Suprapubic skin (tissue), 4 donors: ENCODE measurements at regions not wholly inside any gene's neighbourhood (a gene's known extent, or its start where the extent isn't known, plus 50 kb on each side); places are given as distances from the start of the nearest gene placed in this dataset.

ENCODE experiments used
- DNase-seq, 2 donors: peaks; one replicate each; pipeline ENCODE4 v3.0.0-alpha.2; 2019; ENCODE audit warnings: low spot score in 2 of 2
- H3K27ac ChIP-seq: fragments of 200-600 bp; sonication (generic); one replicate; pipeline ENCODE4 v1.5.1; 2019
- H3K27me3 ChIP-seq: fragments of 200-600 bp; sonication (generic); one replicate; pipeline ENCODE4 v1.5.1; 2019
- H3K36me3 ChIP-seq: fragments of 200-600 bp; sonication (generic); one replicate; pipeline ENCODE4 v1.5.1; 2019
- H3K4me1 ChIP-seq: fragments of 200-600 bp; sonication (generic); one replicate; pipeline ENCODE4 v1.5.1; 2019
- H3K4me3 ChIP-seq: fragments of 200-600 bp; sonication (generic); one replicate; pipeline ENCODE4 v1.5.1; 2019; ENCODE audit warnings: mild to moderate bottlenecking
- H3K9me3 ChIP-seq: fragments of 200-600 bp; sonication (generic); one replicate; pipeline ENCODE4 v1.5.1; 2019
- EP300 ChIP-seq: sonication (generic); formaldehyde crosslinking; IDR thresholded peaks from one replicate; pipeline ENCODE4 v1.6.1; 2017; ENCODE audit warnings: antibody characterized with exemption
- POLR2A ChIP-seq, 2 donors: fragments of 450-650 bp; IDR thresholded peaks; one replicate each; pipeline ENCODE4 v1.6.1; 2017; ENCODE audit warnings: antibody characterized with exemption in 2 of 2, mild to moderate bottlenecking in 2 of 2, moderate library complexity in 2 of 2
- POLR2AphosphoS5 ChIP-seq, 3 donors: sonication (generic); formaldehyde crosslinking; IDR thresholded peaks; one replicate each; pipeline ENCODE4 v1.6.1; 2017; ENCODE audit warnings: antibody characterized with exemption in 3 of 3
- WGBS: methylation state at CpG from one replicate; pipeline ENCODE4 v1.1.5; 2018; 5-methylcytosine and 5-hydroxymethylcytosine counted together
- TF ChIP-seq, protein P1 (sequence below), 2 donors: fragments of 200-600 bp in 1 of 2; fragments of 450-650 bp in 1 of 2; sonication (generic) in 1 of 2; IDR thresholded peaks; one replicate each; pipeline ENCODE4 v1.5.1; 2016 to 2019; ENCODE audit warnings: antibody characterized with exemption in 2 of 2, mild to moderate bottlenecking in 1 of 2, moderate library complexity in 1 of 2

DNA sequence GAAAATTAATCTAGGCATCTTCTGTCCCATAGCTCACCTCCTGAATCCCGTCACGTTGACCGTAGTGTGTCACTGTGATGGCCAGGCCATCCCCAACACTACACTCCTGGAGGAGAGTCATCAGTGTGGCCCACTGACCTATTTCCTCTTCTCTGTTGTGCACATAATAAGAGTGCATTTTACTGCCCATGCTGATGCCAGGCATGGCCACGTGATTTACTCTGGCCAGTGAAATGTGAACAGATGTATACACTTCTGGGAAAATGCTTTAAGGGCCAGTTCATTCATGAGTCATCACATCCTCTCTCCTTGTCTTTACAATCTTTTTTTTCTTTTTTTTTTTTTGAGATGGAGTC is 101.9 kb upstream of the PIP4K2A start:
- H3K27ac ChIP-seq, result no peak overlapping the region
- H3K27me3 ChIP-seq, result no peaks in the 10 kb centered on the region
- H3K4me3 ChIP-seq, result no peak overlapping the region
- H3K9me3 ChIP-seq, result no peaks in the 10 kb centered on the region
- no peaks in the 10 kb centered on the region for H3K4me1 ChIP-seq
- H3K36me3 ChIP-seq, result no peaks in the 10 kb centered on the region
- DNase-seq, result no peak
- WGBS, result 78% methylated on average over 4 of the region's 4 CpGs
- no peak for TF ChIP-seq POLR2A (IDR thresholded peaks at IDR 0.05)
- TF ChIP-seq, protein P1, sequence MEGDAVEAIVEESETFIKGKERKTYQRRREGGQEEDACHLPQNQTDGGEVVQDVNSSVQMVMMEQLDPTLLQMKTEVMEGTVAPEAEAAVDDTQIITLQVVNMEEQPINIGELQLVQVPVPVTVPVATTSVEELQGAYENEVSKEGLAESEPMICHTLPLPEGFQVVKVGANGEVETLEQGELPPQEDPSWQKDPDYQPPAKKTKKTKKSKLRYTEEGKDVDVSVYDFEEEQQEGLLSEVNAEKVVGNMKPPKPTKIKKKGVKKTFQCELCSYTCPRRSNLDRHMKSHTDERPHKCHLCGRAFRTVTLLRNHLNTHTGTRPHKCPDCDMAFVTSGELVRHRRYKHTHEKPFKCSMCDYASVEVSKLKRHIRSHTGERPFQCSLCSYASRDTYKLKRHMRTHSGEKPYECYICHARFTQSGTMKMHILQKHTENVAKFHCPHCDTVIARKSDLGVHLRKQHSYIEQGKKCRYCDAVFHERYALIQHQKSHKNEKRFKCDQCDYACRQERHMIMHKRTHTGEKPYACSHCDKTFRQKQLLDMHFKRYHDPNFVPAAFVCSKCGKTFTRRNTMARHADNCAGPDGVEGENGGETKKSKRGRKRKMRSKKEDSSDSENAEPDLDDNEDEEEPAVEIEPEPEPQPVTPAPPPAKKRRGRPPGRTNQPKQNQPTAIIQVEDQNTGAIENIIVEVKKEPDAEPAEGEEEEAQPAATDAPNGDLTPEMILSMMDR (IDR thresholded peaks at IDR 0.05), result no peak
- TF ChIP-seq EP300, result no peak
- no peak for TF ChIP-seq POLR2AphosphoS5 (IDR thresholded peaks at IDR 0.05)

DNA sequence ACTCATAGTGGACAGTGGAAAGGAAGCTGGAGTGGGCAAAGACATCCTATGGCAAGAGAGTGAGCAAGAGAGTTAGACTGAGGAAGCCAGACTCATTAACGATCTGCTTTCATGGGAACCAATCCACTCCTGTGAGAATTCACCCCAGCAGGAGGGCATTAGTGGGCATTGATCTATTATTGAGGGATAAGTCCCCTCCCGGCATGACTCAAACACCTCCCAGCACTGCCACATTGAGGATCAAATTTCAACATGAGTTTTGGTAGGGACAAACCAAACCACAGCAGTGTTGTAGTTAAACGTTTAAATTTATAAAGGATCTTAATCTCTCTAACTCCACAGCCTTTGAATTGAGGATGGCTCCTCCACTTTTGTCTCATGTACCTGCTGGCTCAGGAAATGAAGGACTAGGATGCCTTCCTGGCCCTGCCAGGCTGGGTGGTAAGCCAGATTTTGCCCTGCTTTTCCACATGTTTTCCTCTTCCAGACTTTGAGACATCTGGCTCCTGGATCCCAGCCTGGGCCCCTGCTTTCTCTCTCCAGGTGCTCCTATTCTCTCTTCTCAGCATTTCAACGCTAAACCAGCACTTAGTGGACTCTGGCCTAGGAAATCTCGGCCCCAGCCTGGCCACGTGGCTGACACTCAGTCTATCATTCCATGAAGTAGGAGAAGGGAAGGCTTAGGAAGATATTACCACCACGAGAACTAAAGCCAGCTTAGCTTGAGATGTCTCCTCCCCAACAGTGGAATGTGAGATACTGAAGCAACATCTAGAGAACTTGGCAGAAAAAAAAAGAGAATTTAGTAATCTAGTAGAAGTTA is 96.5 kb upstream of the PIP4K2A start:
- TF ChIP-seq POLR2A (IDR thresholded peaks at IDR 0.05), result no peak
- no peak for TF ChIP-seq EP300
- TF ChIP-seq POLR2AphosphoS5 (IDR thresholded peaks at IDR 0.05), result no peak
- TF ChIP-seq, protein P1 (IDR thresholded peaks at IDR 0.05), result no peak
- no peaks in the 10 kb centered on the region for H3K4me1 ChIP-seq
- no peaks in the 10 kb centered on the region for H3K36me3 ChIP-seq
- H3K4me3 ChIP-seq, result no peak overlapping the region
- no peaks in the 10 kb centered on the region for H3K27me3 ChIP-seq
- 52% methylated on average over 7 of the region's 7 CpGs for WGBS
- H3K9me3 ChIP-seq, result no peaks in the 10 kb centered on the region
- DNase-seq, result no peak
- no peak overlapping the region for H3K27ac ChIP-seq

DNA sequence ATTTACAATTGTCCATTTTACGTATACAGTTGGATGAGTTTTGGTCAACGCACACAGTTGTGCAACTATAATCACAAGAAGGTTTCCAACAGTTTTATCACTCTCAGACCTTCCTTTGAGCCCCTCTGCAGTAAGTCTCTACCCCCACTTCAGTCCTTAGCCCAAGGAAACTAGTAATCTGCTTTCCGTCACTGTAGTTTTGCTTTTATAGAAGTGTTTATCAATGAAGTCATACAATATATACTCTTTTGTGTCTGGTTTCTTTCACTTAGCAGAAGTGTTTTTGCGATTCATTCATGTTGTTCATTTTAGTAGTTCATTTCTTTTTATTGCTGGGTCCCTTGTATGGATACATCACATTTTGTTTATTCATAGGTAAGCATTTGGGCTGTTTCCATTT is 92.9 kb upstream of the PIP4K2A start:
- no peaks in the 10 kb centered on the region for H3K36me3 ChIP-seq
- no peaks in the 10 kb centered on the region for H3K9me3 ChIP-seq
- no peak overlapping the region for H3K4me3 ChIP-seq
- WGBS, result 78% methylated on average over 4 of the region's 4 CpGs
- H3K4me1 ChIP-seq, result peaks cover 8% of the 10 kb centered on the region
- no peak for TF ChIP-seq EP300
- no peak for TF ChIP-seq POLR2A (IDR thresholded peaks at IDR 0.05)
- no peak for TF ChIP-seq POLR2AphosphoS5 (IDR thresholded peaks at IDR 0.05)
- TF ChIP-seq, protein P1 (IDR thresholded peaks at IDR 0.05), result no peak
- no peak for DNase-seq
- no peak overlapping the region for H3K27ac ChIP-seq
- no peaks in the 10 kb centered on the region for H3K27me3 ChIP-seq

DNA sequence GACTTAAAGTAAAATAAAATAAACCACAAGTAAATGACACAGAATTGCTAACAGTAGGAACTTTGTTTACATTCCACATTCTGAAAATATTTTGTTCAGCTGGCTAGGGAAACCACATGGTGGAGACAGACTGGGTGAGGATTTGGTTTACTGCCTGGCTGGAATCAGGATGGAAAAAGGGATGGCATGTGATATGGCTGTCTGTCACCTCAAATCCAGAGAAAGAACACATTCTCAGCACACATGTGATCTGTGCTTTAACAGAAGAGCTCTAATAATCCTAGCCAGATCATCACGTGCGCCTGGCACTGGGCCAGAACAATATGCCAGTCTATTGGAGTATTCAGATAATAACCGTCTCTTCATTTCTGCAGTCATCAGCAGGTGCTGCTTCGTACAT is 90.9 kb upstream of the PIP4K2A start:
- Histone ChIP-seq H3K36me3 (no peaks in the 10 kb centered on the region), H3K4me3 (no peak overlapping the region), H3K27ac (no peak overlapping the region), H3K27me3 (no peaks in the 10 kb centered on the region), H3K4me1 (peaks cover 8% of the 10 kb centered on the region), H3K9me3 (no peaks in the 10 kb centered on the region)
- TF ChIP-seq POLR2A (IDR thresholded peaks at IDR 0.05), result no peak
- no peak for TF ChIP-seq POLR2AphosphoS5 (IDR thresholded peaks at IDR 0.05)
- TF ChIP-seq EP300, result no peak
- TF ChIP-seq, protein P1 (IDR thresholded peaks at IDR 0.05), result no peak
- WGBS, result 15% methylated on average over 4 of the region's 4 CpGs
- peak in 1 of 2 donors; percentile 77 for DNase-seq

DNA sequence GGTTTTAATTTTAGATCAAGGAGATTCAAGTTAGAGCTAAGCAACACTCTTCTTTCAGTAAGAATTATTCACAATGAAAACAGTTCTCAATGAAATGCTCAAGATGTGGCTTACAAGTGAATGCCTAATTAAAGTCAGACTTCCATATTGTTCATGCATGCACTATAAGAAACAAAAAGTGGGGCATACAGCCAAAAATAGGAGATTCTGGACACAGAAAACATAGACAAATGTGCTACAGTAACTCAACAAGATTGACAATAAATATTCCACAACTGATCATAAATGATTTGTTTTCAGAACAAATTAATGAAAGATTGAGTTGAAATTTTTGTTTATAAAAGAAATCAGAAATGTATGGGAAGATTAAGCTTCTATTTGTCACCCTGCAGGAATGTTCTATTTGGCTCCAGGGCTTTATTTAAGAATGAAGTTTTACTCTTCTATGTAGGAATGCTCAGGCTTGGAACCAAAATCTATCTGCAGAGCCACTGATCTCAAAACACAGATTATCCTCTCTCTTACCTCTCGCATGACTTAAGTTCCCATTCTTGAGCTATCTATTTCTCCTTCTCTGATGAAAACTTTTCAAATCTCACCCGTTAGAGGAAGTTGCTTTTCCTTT is 89.0 kb upstream of the PIP4K2A start:
- DNase-seq, result no peak
- H3K9me3 ChIP-seq, result no peaks in the 10 kb centered on the region
- H3K27ac ChIP-seq, result no peak overlapping the region
- H3K36me3 ChIP-seq, result no peaks in the 10 kb centered on the region
- no peaks in the 10 kb centered on the region for H3K27me3 ChIP-seq
- H3K4me1 ChIP-seq, result peaks cover 8% of the 10 kb centered on the region
- no peak overlapping the region for H3K4me3 ChIP-seq
- no peak for TF ChIP-seq EP300
- no peak for TF ChIP-seq POLR2A (IDR thresholded peaks at IDR 0.05)
- TF ChIP-seq, protein P1 (IDR thresholded peaks at IDR 0.05), result no peak
- no peak for TF ChIP-seq POLR2AphosphoS5 (IDR thresholded peaks at IDR 0.05)
- 54% methylated on average over 2 of the region's 2 CpGs for WGBS
